ENCODE measurements at regions not wholly inside any gene's neighbourhood (a gene's known extent, or its start where the extent isn't known, plus 50 kb on each side); places are given as distances from the start of the nearest gene placed in this dataset.

DNA sequence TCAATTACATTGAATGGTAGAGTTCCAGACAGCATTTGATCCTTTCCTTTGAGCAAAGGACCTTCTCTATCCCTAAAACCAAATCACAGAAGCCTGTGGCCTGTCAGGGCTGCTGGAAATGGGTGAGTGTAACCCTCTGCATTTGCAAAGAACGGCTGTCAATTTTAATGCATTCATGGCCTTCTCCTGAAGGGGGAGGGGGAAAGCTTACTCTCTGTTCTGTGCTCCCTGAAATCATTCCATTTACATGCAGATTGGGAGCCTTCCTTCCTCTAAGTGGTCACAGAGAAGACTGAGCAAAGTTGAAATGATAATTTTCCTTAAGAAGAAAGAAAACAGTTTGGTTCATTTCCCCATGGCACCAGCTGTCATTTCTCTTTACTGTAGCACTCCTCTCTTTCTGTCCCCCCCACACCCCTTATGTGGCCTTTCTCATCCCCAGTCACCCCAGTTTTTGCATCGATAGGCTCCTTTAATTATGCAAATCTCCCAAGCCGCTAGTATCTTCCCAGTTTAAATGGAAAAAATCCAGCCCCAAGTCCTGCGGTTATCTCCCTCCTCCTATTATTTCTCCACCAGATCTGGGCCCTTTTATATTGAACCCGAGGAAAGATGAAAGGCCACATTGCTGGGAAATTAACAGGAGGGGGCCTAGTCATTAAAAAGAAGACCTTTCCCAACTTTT lies 109.4 kb upstream of the KIRREL3 start:
- Histone ChIP-seq H3K36me3 (ENCODE audit: control insufficient read depth, low read length) (no peaks in the 10 kb centered on the region), H3K27ac (ENCODE audit: low read depth, low read length) (no peak overlapping the region), H3K9me2 (replicated peaks; ENCODE audit: control insufficient read depth, low read length) (no peaks in the 10 kb centered on the region), H4K20me1 (ENCODE audit: control insufficient read depth, insufficient read depth, low read depth, low read length) (no peaks in the 10 kb centered on the region), H3K4me3 (ENCODE audit: low read length) (no peak overlapping the region), H3K9me3 (ENCODE audit: control insufficient read depth, insufficient read depth, low read length) (no peaks in the 10 kb centered on the region), H3K4me1 (ENCODE audit: control insufficient read depth, low read length) (no peaks in the 10 kb centered on the region), H3F3A (ENCODE audit: control insufficient read depth, insufficient read depth) (no peaks in the 10 kb centered on the region), H3K27me3 (ENCODE audit: control insufficient read depth, low read length) (no peaks in the 10 kb centered on the region), H3K79me2 (ENCODE audit: control insufficient read depth, low read length) (no peaks in the 10 kb centered on the region), H3K4me2 (ENCODE audit: low read length) (no peak overlapping the region)
- TF ChIP-seq, protein P1, sequence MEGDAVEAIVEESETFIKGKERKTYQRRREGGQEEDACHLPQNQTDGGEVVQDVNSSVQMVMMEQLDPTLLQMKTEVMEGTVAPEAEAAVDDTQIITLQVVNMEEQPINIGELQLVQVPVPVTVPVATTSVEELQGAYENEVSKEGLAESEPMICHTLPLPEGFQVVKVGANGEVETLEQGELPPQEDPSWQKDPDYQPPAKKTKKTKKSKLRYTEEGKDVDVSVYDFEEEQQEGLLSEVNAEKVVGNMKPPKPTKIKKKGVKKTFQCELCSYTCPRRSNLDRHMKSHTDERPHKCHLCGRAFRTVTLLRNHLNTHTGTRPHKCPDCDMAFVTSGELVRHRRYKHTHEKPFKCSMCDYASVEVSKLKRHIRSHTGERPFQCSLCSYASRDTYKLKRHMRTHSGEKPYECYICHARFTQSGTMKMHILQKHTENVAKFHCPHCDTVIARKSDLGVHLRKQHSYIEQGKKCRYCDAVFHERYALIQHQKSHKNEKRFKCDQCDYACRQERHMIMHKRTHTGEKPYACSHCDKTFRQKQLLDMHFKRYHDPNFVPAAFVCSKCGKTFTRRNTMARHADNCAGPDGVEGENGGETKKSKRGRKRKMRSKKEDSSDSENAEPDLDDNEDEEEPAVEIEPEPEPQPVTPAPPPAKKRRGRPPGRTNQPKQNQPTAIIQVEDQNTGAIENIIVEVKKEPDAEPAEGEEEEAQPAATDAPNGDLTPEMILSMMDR (IDR thresholded peaks at IDR 0.05; ENCODE audit: low read depth, low read length, poor library complexity, severe bottlenecking) = no peak
- no peak for TF ChIP-seq EZH2phosphoT487 (IDR thresholded peaks at IDR 0.05; ENCODE audit: borderline replicate concordance, low read length)

DNA sequence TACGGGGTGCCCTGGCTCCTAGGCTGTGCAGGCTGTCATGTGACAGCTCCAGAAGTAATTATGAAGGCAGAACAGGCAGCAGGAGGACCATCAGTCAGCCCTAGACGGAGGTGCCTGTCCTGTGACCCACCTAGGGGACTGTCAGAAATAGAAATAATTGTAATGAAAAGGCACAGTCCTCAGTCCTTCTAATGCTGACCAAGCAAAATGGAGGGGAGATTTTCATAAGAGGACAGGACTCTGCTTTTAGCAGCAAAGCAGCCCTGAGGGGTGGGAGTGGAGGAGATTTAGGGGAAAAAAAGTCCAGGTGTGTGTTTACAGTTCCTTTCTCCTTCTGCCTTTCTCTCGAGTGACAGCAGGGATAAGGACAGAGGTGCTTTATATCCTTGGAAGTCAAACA lies 108.3 kb upstream of the KIRREL3 start:
- no peaks in the 10 kb centered on the region for H4K20me1 ChIP-seq (ENCODE audit: control insufficient read depth, insufficient read depth, low read depth, low read length)
- no peaks in the 10 kb centered on the region for H3K9me3 ChIP-seq (ENCODE audit: control insufficient read depth, insufficient read depth, low read length)
- H3K4me2 ChIP-seq (ENCODE audit: low read length) = no peak overlapping the region
- no peak for TF ChIP-seq EZH2phosphoT487 (IDR thresholded peaks at IDR 0.05; ENCODE audit: borderline replicate concordance, low read length)
- TF ChIP-seq, protein P1 (IDR thresholded peaks at IDR 0.05; ENCODE audit: low read depth, low read length, poor library complexity, severe bottlenecking) = no peak
- no peak overlapping the region for H3K27ac ChIP-seq (ENCODE audit: low read depth, low read length)
- H3K27me3 ChIP-seq (ENCODE audit: control insufficient read depth, low read length) = no peaks in the 10 kb centered on the region
- H3F3A ChIP-seq (ENCODE audit: control insufficient read depth, insufficient read depth) = no peaks in the 10 kb centered on the region
- no peak overlapping the region for H3K4me3 ChIP-seq (ENCODE audit: low read length)
- H3K36me3 ChIP-seq (ENCODE audit: control insufficient read depth, low read length) = no peaks in the 10 kb centered on the region
- no peaks in the 10 kb centered on the region for H3K4me1 ChIP-seq (ENCODE audit: control insufficient read depth, low read length)
- H3K9me2 ChIP-seq (replicated peaks; ENCODE audit: control insufficient read depth, low read length) = no peaks in the 10 kb centered on the region
- H3K79me2 ChIP-seq (ENCODE audit: control insufficient read depth, low read length) = no peaks in the 10 kb centered on the region

- Histone ChIP-seq H3K27me3 (ENCODE audit: control insufficient read depth, low read length) (no peaks in the 10 kb centered on the region), H3K79me2 (ENCODE audit: control insufficient read depth, low read length) (no peaks in the 10 kb centered on the region), H3F3A (ENCODE audit: control insufficient read depth, insufficient read depth) (no peaks in the 10 kb centered on the region), H4K20me1 (ENCODE audit: control insufficient read depth, insufficient read depth, low read depth, low read length) (no peaks in the 10 kb centered on the region), H3K9me2 (replicated peaks; ENCODE audit: control insufficient read depth, low read length) (no peaks in the 10 kb centered on the region), H3K4me3 (ENCODE audit: low read length) (no peak overlapping the region), H3K4me2 (ENCODE audit: low read length) (no peak overlapping the region), H3K4me1 (ENCODE audit: control insufficient read depth, low read length) (no peaks in the 10 kb centered on the region), H3K9me3 (ENCODE audit: control insufficient read depth, insufficient read depth, low read length) (no peaks in the 10 kb centered on the region), H3K27ac (ENCODE audit: low read depth, low read length) (no peak overlapping the region), H3K36me3 (ENCODE audit: control insufficient read depth, low read length) (no peaks in the 10 kb centered on the region)
- TF ChIP-seq EZH2phosphoT487 (IDR thresholded peaks at IDR 0.05; ENCODE audit: borderline replicate concordance, low read length) = no peak
- TF ChIP-seq, protein P1 (IDR thresholded peaks at IDR 0.05; ENCODE audit: low read depth, low read length, poor library complexity, severe bottlenecking) = no peak
Observed at GRCh38 chr11:127106938-127107337, 106.4 kb upstream of the KIRREL3 start.

All from DOHH2 (cell line).